Head of caudate nucleus (tissue), 42 donors: ENCODE measurements at regions not wholly inside any gene's neighbourhood (a gene's known extent, or its start where the extent isn't known, plus 50 kb on each side); places are given as distances from the start of the nearest gene placed in this dataset.

Experiments used
- DNase-seq, 42 donors: peaks; one replicate each; pipeline versions ENCODE4 v3.0.0 to v3.0.0-alpha.2; 2020 to 2021; ENCODE audit warnings: mixed read lengths in 7 of 42
- intact Hi-C: fragments of 100-400 bp; cut with DNase I; formaldehyde crosslinking; loops from one replicate; pipeline ENCODE4 v1.15.0; 2022

DNA sequence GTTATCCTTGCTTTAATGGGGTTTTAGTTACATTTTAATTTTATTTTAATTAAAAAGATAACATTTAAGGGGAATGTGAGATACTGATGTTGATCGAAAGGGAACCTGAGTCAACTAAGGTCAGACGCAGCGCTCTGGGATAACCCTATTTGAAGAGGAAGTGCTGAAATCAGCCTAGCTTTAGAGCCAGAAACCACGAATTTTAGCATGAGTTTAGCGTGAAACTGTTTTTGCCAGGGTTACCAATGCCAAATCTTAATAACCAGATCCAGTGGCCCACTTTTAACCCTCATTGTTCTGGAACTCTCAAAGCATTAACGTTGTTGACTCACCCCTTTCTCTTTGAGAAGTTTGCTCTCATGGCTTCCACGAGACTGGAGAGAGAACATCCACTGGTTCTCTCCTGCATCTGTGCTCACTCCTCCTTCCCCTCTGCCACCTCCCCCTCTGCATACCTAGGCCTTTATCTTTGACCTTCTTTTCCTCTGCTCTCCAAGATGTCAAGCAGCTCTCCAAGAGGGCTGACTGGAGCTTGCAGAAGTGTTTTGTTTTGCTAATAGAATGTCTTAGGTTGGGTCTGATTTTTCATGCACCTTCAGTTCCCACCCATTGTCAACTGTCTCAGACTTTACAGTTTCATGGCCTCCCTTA is 198.3 kb upstream of the CELF2 start:
- no peak for DNase-seq

DNA sequence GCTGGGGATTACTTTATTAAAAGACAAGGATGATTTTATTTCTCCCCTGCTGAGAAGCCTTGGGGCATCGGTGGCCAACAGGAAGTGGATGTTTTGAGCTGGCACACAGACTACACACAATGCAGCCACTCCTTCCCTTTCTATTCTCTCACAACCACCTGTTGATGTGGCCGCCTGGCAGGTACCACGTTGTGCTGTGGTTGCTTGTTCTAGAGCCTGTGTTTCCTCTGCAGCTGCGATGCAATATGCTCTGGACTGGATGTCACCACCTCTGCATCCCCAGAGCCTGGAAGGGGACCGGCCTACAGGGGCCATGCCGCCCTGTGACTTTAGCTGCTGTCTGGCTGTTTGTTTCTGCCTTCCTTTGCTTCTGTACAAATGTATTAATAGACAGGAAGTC is 195.7 kb upstream of the CELF2 start:
- no peak for DNase-seq
- intact Hi-C loops: no loop called here

More for the DNA sequence above, 198.3 kb upstream of the CELF2 start:
- intact Hi-C loops: no loop called here

- no peak for DNase-seq
- intact Hi-C loops: no loop called here
Observed at GRCh38 chr10:10824591-10825148, 193.0 kb upstream of the CELF2 start.

- intact Hi-C loops: no loop called here
- DNase-seq: no peak
Observed at GRCh38 chr10:10826125-10826524, 191.5 kb upstream of the CELF2 start.

DNA sequence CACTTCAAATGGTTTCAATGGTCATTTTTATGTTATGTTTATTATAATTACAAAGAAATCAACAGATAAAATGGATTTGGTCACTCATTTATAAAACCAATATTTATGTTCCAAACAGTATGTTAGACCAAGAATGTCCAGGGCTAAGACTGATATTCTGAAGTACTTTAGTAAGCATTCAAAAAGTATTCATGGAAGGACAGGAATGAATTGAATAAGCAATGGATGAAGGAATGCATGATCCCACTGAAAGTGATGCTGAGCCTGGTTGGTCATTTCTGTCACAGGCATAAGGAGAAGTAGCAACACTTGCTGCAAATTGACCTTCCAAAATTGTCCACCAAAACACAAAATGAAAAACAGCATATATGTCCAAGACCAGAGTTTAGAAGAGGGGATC is 189.0 kb upstream of the CELF2 start:
- intact Hi-C loops: no loop called here
- DNase-seq: no peak

GRCh38 chr10:10829576-10829975 is 188.1 kb upstream of the CELF2 start:
- DNase-seq: no peak
- intact Hi-C loops: no loop called here

DNA sequence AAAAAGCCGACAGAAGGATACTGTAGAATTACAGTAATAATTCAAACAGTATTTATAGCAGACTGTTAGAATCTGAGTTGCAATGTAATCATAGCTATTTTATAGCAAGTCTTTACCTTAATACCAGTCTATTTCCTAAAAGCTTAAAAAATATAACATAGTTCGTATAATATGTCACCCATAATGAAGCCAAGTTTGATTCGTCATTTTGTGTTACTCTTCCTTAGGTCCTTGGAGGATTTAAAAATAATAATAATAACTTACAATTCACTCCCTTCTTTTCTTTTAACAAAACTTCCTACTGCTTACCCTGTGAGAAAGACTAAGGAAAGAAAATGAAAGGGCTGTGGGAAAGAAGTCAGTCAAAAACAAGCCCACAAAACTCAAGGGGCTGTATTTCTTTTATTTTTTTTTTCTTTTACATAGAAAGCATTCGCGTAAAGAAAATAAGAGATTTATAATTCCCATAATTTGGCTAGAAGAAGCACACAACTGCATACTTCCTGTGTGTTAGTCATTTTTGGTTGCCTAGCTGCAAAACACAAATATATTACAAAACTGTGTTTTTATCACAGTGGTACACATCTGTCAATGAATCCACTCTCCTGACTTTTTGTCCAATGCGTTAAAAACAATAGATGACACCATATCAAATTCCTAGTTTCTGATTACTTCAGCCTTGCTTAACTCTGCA is 187.2 kb upstream of the CELF2 start:
- DNase-seq: no peak
- intact Hi-C loops: no loop called here

DNA sequence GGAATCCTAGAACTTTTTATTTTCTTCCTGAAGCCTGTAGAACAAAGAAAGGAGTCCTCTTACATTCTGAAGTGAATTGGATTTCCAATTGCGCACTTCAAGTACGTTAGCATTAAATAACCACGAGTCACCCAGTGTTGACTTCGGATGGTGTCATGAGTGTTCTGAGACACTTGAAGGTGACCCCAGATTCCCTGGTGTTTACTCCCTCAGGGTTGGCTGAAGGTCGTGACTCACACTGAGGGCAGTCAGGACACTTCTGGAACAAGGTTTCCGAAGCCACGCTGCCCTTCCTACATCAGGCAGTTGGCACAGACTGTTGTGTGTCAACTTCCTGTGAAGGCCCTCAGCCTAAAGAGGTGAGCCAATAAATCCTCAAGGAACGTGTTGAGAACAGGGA is 186.6 kb upstream of the CELF2 start:
- intact Hi-C loops: no loop called here
- DNase-seq: no peak

DNA sequence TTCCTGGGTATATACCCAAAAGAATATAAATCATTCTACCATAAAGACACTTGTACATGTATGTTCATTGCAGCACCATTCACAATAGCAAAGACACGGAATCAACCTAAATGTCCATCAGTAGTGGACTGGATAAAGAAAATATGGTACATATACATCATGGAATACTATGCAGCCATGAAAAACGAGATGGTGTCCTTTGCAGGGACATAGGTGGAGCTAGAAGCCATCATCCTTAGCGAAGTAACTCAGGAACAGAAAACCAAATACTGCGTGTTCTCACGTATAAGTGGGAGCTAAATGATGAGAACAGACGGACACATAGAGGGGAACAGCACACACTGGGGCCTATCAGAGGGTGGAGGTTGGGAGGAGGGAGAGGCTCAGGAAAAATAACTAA is 183.7 kb upstream of the CELF2 start:
- DNase-seq: no peak

DNA sequence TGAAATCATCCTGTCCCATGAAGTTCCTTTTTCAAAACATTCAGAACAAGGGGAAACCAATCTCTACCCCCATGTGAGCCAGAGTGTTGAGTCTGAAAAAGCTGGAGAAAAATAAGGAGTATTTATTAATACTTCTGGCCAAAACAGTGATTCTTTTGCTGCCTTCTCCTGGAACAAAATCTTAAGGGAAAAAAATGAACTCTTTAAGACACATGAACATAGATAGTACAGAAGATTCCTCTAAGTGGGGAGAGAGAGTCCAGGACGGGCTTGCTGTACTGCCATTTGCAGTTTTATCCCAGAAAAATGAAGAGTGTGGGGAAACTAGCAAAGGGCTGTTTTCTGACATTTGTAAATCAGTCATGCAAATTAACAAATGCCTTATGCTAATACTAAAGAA is 173.4 kb upstream of the CELF2 start:
- DNase-seq: no peak
- intact Hi-C loops: no loop called here

More for the DNA sequence above, 183.7 kb upstream of the CELF2 start:
- intact Hi-C loops: no loop called here

DNA sequence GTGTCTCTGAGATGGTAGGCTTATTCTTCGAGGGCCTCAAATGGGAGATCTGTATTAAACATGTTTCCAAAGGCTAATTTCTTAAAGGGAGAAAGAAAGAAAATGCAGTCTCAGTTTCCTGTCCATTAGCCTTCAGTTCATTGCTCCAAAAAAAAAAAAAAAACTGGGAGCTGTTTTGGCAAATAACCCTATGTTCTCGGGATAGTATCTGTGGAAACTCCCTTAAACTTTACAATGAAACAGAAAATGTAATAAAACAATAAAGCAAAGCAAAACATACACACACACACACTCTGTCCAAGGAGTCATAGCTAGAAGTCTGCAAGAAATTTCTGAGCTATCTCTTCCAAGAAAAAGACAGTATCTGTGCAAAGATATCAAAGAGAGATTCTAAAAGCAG is 172.5 kb upstream of the CELF2 start:
- intact Hi-C loops: no loop called here

GRCh38 chr10:10845826-10846503 is 171.7 kb upstream of the CELF2 start:
- no peak for DNase-seq
- intact Hi-C loops: no loop called here

More for the DNA sequence above, 172.5 kb upstream of the CELF2 start:
- no peak for DNase-seq

DNA sequence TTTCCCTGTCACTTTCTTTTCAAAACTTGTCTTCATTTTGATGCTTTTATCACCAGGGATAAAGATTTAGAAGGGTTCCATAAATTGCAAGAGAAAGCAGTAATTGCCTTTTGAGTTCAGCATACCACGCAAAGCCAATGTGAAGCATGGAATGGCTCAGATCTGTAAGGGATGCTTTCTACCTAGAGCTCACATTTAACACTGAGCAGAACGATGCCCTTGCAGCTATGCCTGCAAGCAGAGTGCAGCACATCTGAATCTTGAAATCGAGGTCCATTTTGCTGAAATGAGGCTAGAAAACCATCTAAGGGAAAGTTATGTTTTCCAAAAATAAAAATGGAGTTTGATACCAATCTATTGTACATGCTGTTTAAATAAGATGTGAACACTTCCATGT is 171.2 kb upstream of the CELF2 start:
- intact Hi-C loops: no loop called here
- peak in 12 of 42 donors; percentile 14 to 57 (median 28) for DNase-seq

DNA sequence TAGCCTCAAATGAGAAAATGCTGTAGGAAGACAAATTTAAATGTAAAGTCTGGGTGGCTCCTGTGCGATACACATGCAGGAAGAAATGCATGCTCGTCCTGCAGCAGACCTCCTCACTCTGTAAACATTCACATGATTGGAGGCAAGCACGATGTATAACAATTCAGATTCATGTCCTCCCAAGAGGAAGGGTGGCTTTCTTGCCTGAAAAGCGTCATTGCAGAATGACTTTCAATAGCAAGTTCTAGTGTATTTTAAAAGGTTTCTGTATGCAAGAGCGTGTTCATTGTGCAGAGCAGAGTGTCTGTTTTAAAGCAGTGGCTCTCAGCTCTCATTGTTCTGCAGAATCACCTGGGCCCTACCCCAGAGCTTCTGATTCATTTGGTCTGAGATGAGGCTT is 170.3 kb upstream of the CELF2 start:
- intact Hi-C loops: no loop called here
- peak in 16 of 42 donors; percentile 1 to 57 (median 23) for DNase-seq

GRCh38 chr10:10848488-10849111 is 169.1 kb upstream of the CELF2 start:
- intact Hi-C loops: no loop called here
- no peak for DNase-seq

DNA sequence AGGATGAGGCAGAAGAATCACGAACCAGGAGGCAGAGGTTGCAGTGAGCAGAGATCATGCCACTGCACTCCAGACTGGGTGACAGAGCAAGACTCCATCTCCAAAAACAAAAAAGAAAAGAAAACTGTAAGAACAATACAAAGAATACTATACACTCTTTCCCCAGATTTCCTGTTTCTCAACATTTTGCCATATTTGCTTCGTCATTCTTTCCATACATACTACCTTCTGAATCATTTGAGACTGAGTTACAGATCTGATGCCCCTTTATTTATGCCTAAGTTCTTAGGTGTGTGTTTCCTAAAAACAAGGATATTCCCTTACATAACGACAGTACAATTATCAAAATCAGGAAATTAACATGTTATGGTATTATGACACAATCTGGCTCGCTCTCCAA is 168.4 kb upstream of the CELF2 start:
- intact Hi-C loops: no loop called here
- DNase-seq: no peak

- intact Hi-C loops: no loop called here
- no peak for DNase-seq
Observed at GRCh38 chr10:10850214-10850613, 167.5 kb upstream of the CELF2 start.

- no peak for DNase-seq
- intact Hi-C loops: no loop called here
Observed at GRCh38 chr10:10852464-10852863, 165.2 kb upstream of the CELF2 start.

DNA sequence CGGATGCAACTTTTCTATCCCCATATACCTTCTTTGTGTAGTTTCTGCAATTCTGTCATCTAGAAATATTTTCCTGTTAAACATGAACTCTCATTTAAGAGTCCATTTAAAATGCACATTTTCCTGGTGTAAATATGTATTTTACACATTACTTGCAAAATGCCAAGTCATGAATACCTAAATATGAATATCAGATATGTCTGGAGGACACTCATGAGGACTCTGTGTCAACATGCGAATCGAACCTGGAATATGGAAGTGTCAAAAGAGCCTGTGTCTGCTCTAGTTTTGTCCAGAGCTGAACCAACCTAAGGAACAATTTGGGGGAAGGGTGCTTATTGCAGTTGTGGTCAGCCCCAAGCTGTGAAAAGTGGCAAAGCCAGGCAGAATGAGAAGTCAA is 163.7 kb upstream of the CELF2 start:
- DNase-seq: no peak
- intact Hi-C loops: no loop called here

GRCh38 chr10:10854725-10855124 is 162.9 kb upstream of the CELF2 start:
- intact Hi-C loops: no loop called here
- DNase-seq: no peak
